HL-60 (cell line): ENCODE measurements at regions not wholly inside any gene's neighbourhood (a gene's known extent, or its start where the extent isn't known, plus 50 kb on each side); places are given as distances from the start of the nearest gene placed in this dataset.

Experiments used
- DNase-seq, 2 experiments: peaks; one replicate each; pipeline ENCODE4 v3.0.0-alpha.2; 2010 to 2020; ENCODE audit warnings: low read depth in 1 of 2, low spot score in 1 of 2
- H3K27ac ChIP-seq: fragments of 250-450 bp; sonication (Bioruptor Pico); replicated peaks from 2 replicates; pipeline ENCODE4 v1.5.1; 2020; ENCODE audit warnings: mild to moderate bottlenecking, moderate library complexity
- H3K27me3 ChIP-seq: fragments of 250-450 bp; sonication (Bioruptor Pico); 2 replicates; pipeline ENCODE4 v1.5.1; 2021; ENCODE audit warnings: mild to moderate bottlenecking, moderate library complexity; ENCODE audit not compliant: insufficient read depth, poor library complexity, severe bottlenecking
- H3K4me3 ChIP-seq: replicated peaks from 2 replicates; pipeline ENCODE4 v1.5.1; 2011; ENCODE audit warnings: mild to moderate bottlenecking, control low read depth, low read length; ENCODE audit not compliant: insufficient read depth
- CTCF ChIP-seq: IDR thresholded peaks from one replicate; pipeline ENCODE4 v1.5.1; 2011; ENCODE audit warnings: low read length, control low read depth, inconsistent platforms; ENCODE audit not compliant: insufficient read depth
- GABPA ChIP-seq: IDR thresholded peaks from 2 replicates; pipeline ENCODE4 v1.6.1; 2012; ENCODE audit warnings: low read depth
- POLR2AphosphoS5 ChIP-seq: IDR thresholded peaks from 2 replicates; pipeline ENCODE4 v1.6.1; 2012; ENCODE audit warnings: low read depth
- SPI1 ChIP-seq: IDR thresholded peaks from 2 replicates; pipeline ENCODE4 v1.6.1; 2012; ENCODE audit warnings: low read depth, mild to moderate bottlenecking, borderline replicate concordance
- TF ChIP-seq, protein P1 (sequence below): IDR thresholded peaks from 2 replicates; pipeline ENCODE4 v1.6.1; 2012; ENCODE audit warnings: low read depth; ENCODE audit not compliant: insufficient replicate concordance

DNA sequence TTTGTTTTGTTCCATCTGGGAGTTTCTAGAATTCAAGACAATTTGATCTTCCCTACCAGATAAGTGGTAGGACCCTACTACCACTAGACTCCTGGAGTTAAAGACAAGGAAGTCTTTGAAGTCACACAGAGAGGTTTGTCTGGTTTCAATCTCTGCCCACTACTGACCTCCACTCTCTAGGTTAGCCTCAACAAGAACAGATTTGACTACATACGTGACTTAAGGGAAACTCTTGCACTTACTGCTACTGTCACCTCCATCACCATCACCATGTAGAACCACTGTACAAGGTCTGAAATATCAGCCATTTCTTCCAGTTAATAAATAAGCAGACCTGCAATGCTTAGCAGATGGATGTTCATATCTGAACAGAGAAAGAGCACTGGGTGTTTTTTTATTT, 148.3 kb upstream of the ARHGEF26 start:
- DNase-seq, result no peak
- no peak overlapping the region for H3K4me3 ChIP-seq
- TF ChIP-seq, protein P1, sequence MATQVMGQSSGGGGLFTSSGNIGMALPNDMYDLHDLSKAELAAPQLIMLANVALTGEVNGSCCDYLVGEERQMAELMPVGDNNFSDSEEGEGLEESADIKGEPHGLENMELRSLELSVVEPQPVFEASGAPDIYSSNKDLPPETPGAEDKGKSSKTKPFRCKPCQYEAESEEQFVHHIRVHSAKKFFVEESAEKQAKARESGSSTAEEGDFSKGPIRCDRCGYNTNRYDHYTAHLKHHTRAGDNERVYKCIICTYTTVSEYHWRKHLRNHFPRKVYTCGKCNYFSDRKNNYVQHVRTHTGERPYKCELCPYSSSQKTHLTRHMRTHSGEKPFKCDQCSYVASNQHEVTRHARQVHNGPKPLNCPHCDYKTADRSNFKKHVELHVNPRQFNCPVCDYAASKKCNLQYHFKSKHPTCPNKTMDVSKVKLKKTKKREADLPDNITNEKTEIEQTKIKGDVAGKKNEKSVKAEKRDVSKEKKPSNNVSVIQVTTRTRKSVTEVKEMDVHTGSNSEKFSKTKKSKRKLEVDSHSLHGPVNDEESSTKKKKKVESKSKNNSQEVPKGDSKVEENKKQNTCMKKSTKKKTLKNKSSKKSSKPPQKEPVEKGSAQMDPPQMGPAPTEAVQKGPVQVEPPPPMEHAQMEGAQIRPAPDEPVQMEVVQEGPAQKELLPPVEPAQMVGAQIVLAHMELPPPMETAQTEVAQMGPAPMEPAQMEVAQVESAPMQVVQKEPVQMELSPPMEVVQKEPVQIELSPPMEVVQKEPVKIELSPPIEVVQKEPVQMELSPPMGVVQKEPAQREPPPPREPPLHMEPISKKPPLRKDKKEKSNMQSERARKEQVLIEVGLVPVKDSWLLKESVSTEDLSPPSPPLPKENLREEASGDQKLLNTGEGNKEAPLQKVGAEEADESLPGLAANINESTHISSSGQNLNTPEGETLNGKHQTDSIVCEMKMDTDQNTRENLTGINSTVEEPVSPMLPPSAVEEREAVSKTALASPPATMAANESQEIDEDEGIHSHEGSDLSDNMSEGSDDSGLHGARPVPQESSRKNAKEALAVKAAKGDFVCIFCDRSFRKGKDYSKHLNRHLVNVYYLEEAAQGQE, result no peak
- TF ChIP-seq POLR2AphosphoS5 (no peak), GABPA (no peak)
- H3K27ac ChIP-seq, result no peak overlapping the region
- H3K27me3 ChIP-seq, result no peaks in the 10 kb centered on the region

DNA sequence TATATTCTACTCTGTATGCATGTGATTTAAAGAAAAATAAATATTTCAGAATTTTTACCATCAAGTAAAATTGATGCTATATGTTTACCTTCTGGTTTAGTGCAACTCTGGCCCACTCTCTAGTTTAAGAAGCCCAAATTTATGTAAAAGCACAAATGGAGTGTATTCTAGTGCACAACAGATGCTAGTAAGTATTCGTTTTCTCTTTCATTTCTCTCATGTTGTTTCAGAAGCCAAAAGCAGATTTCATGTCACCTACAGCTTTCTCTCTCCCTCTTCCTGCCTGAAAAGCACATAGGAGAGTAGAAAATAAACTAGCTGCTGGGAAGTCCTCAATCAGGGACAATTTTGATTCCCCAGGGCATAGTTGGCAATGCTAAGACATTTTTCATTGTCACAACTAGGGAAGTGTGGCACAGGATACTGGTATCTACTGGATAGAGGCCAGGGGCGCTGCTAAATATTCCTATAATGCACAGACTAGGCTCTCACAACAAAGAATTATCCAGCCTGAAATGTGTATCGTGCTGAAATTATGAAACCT, 147.4 kb upstream of the ARHGEF26 start:
- Histone ChIP-seq H3K4me3 (no peak overlapping the region), H3K27ac (no peak overlapping the region), H3K27me3 (no peaks in the 10 kb centered on the region)
- no peak for DNase-seq
- TF ChIP-seq SPI1 (no peak), GABPA (no peak)

GRCh38 chr3:153974614-153975013, 146.6 kb upstream of the ARHGEF26 start:
- H3K4me3 ChIP-seq, result no peak overlapping the region
- TF ChIP-seq, protein P1, result no peak
- TF ChIP-seq GABPA, result no peak
- no peak for TF ChIP-seq CTCF
- TF ChIP-seq SPI1, result no peak
- no peak for TF ChIP-seq POLR2AphosphoS5
- H3K27ac ChIP-seq, result no peak overlapping the region
- no peak for DNase-seq
- no peaks in the 10 kb centered on the region for H3K27me3 ChIP-seq

DNA sequence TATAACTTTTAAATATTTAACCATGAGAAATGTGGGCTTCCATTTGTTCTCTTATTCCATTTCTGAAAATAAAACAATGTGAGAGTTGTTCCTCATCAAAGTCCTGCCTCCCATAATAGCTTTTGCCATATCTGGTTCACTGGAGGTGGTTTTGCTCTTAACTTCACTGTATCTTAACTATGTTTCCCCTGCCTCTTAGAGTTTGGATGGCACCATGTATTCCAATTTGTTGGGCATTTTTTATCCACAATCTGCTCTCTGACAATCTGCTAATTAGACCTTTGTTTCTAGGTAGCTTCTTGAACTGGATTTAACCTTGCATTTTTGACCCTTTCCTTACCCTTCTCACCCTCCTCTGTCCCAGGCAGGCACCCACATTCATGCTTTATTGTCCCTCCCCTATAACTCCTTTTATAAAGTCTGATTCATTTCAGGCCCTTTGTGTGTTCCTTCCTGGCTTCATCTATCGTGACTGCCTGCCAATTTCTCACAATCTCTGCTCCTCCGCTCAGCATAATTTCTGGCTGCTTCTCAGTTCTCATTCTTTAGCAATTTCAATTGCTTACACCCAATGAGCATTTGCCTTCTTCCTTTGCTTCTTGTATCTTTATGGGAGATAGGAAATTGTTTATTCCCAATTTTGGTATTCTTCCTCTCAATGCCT, 144.2 kb upstream of the ARHGEF26 start:
- Histone ChIP-seq H3K27me3 (no peaks in the 10 kb centered on the region), H3K27ac (no peak overlapping the region), H3K4me3 (no peak overlapping the region)
- DNase-seq, result no peak
- TF ChIP-seq SPI1, result no peak

GRCh38 chr3:153978006-153978405, 143.2 kb upstream of the ARHGEF26 start:
- TF ChIP-seq, protein P1, result no peak
- TF ChIP-seq CTCF (no peak), POLR2AphosphoS5 (no peak), GABPA (no peak), SPI1 (no peak)
- H3K4me3 ChIP-seq, result no peak overlapping the region
- no peak for DNase-seq

More at GRCh38 chr3:153978006-153978405, 143.2 kb upstream of the ARHGEF26 start:
- Histone ChIP-seq H3K27me3 (no peaks in the 10 kb centered on the region), H3K27ac (no peak overlapping the region)
